T follicular helper cell (primary cell): ENCODE measurements at regions not wholly inside any gene's neighbourhood (a gene's known extent, or its start where the extent isn't known, plus 50 kb on each side); places are given as distances from the start of the nearest gene placed in this dataset.
"Not testable (repeated sequence)": the region's sequence is repeated elsewhere in the genome, so short reads cannot be mapped to it uniquely, and the experiment has no call there.

Source experiments
- DNase-seq: peaks from one replicate; pipeline ENCODE4 v3.0.0-alpha.2; 2020; ENCODE audit warnings: low read depth

GRCh38 chr10:25076506-25077177 is 60.2 kb downstream of the THNSL1 start:
- no peak for DNase-seq

- DNase-seq, result no peak
Observed at GRCh38 chr10:25078658-25079431, 62.4 kb downstream of the THNSL1 start.

GRCh38 chr10:25080880-25081581 is 64.6 kb downstream of the THNSL1 start:
- DNase-seq, result peak; percentile 41

GRCh38 chr10:25082276-25083204 is 66.1 kb downstream of the THNSL1 start:
- DNase-seq, result no peak

- DNase-seq, result no peak
Observed at GRCh38 chr10:25083546-25084111, 67.2 kb downstream of the THNSL1 start.

GRCh38 chr10:25084447-25084846 is 68.0 kb downstream of the THNSL1 start:
- DNase-seq, result no peak

- DNase-seq, result no peak
Observed at GRCh38 chr10:25094590-25094989, 78.2 kb downstream of the THNSL1 start.

GRCh38 chr10:25097669-25098411 is 77.0 kb upstream of the GPR158 start:
- DNase-seq, result no peak

GRCh38 chr10:25100141-25100540 is 74.7 kb upstream of the GPR158 start:
- no peak for DNase-seq

GRCh38 chr10:25101461-25102146 is 73.2 kb upstream of the GPR158 start:
- DNase-seq, result no peak

- no peak for DNase-seq
Observed at GRCh38 chr10:25102147-25102822, 72.5 kb upstream of the GPR158 start.

GRCh38 chr10:25103703-25104102 is 71.1 kb upstream of the GPR158 start:
- no peak for DNase-seq

- no peak for DNase-seq
Observed at GRCh38 chr10:25104441-25104840, 70.4 kb upstream of the GPR158 start.

- no peak for DNase-seq
Observed at GRCh38 chr10:25105262-25105661, 69.5 kb upstream of the GPR158 start.

- no peak for DNase-seq
Observed at GRCh38 chr10:25105743-25106260, 69.0 kb upstream of the GPR158 start.

GRCh38 chr10:25107756-25108155 is 67.0 kb upstream of the GPR158 start:
- DNase-seq, result no peak

GRCh38 chr10:25109896-25110295 is 64.9 kb upstream of the GPR158 start:
- DNase-seq, result not testable (repeated sequence)

GRCh38 chr10:25112016-25112415 is 62.8 kb upstream of the GPR158 start:
- DNase-seq, result no peak
